GM12892 (cell line): ENCODE measurements at regions not wholly inside any gene's neighbourhood (a gene's known extent, or its start where the extent isn't known, plus 50 kb on each side); places are given as distances from the start of the nearest gene placed in this dataset.

Experiments used
- POLR2A ChIP-seq: IDR thresholded peaks from 2 replicates; pipeline ENCODE4 v1.6.1; 2011; ENCODE audit warnings: low read depth, low read length, control low read depth
- POLR2AphosphoS5 ChIP-seq: IDR thresholded peaks from 2 replicates; pipeline ENCODE4 v1.6.1; 2011; ENCODE audit warnings: low read depth, low read length, control low read depth
- TAF1 ChIP-seq: IDR thresholded peaks from 2 replicates; pipeline ENCODE4 v1.6.1; 2011; ENCODE audit warnings: low read depth, mild to moderate bottlenecking, control low read depth, low read length, borderline replicate concordance

DNA sequence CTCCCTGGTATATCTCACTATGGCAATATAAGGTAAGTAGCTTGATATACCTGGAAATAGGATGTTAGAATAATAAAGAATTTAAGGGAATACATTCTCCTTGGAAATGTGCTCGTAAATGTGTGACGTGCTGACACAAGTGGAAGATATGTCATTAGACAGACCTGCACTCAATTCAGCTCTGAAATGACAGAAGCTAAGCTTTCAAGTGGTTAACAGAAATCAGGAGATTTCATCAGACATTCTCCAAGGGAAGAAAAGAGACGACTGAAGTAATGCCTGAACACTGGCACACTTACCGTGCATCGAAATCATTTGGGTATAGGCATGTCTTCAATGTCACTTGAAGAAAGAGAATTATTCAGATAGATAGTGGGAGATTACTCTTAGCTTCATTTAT is 933.3 kb upstream of the CTNND2 start:
- TF ChIP-seq POLR2AphosphoS5 (no peak), POLR2A (no peak), TAF1 (no peak)
